ENCODE measurements at regions not wholly inside any gene's neighbourhood (a gene's known extent, or its start where the extent isn't known, plus 50 kb on each side); places are given as distances from the start of the nearest gene placed in this dataset.

GRCh38 chr17:79506150-79506870 lies 104.5 kb downstream of the RBFOX3 start:
- no peak overlapping the region for H3K4me3 Mint-ChIP-seq
- CTCF ChIA-PET = no interaction called here

More at GRCh38 chr17:79506150-79506870, 104.5 kb downstream of the RBFOX3 start:
- ATAC-seq = no peak
- DNase-seq (ENCODE audit: low spot score) = no peak
- H3K27ac Mint-ChIP-seq = no peak overlapping the region
- H3K9me3 Mint-ChIP-seq = peaks cover 3% of the 10 kb centered on the region
- no peak for TF ChIP-seq ARID4B (CRISPR knock-in tag; IDR thresholded peaks at IDR 0.05; ENCODE audit: borderline replicate concordance)
- no peak for TF ChIP-seq MAX (CRISPR knock-in tag; IDR thresholded peaks at IDR 0.05)
- TF ChIP-seq PRDM15 (CRISPR knock-in tag; IDR thresholded peaks at IDR 0.05) = no peak
- TF ChIP-seq TP53 (CRISPR knock-in tag; IDR thresholded peaks at IDR 0.05) = no peak
- no peak for TF ChIP-seq IRF1 (CRISPR knock-in tag; IDR thresholded peaks at IDR 0.05)
- TF ChIP-seq ZNF121 (CRISPR knock-in tag; IDR thresholded peaks at IDR 0.05) = no peak
- no peak for TF ChIP-seq SMAD3 (CRISPR knock-in tag; IDR thresholded peaks at IDR 0.05; ENCODE audit: borderline replicate concordance)
- no peak for TF ChIP-seq ZNF281 (CRISPR knock-in tag; IDR thresholded peaks at IDR 0.05)
- no peak for TF ChIP-seq PRRX2 (CRISPR knock-in tag; IDR thresholded peaks at IDR 0.05)
- TF ChIP-seq TEAD4 (CRISPR knock-in tag; IDR thresholded peaks at IDR 0.05) = no peak
- no peak for TF ChIP-seq FOXP1 (CRISPR knock-in tag; IDR thresholded peaks at IDR 0.05; ENCODE audit: borderline replicate concordance)
- no peak for TF ChIP-seq ZBTB21 (CRISPR knock-in tag; IDR thresholded peaks at IDR 0.05; ENCODE audit: borderline replicate concordance)
- no peak for TF ChIP-seq CBFB (CRISPR knock-in tag; IDR thresholded peaks at IDR 0.05; ENCODE audit: low read depth)
- no peak for TF ChIP-seq ESRRA (CRISPR knock-in tag; IDR thresholded peaks at IDR 0.05; ENCODE audit: borderline replicate concordance)
- no peak for TF ChIP-seq AFF4 (CRISPR knock-in tag; IDR thresholded peaks at IDR 0.05; ENCODE audit: borderline replicate concordance)
- TF ChIP-seq RORB (CRISPR knock-in tag; IDR thresholded peaks at IDR 0.05) = no peak
- TF ChIP-seq CTCF (IDR thresholded peaks at IDR 0.05) = no peak
- TF ChIP-seq ZMAT4 (CRISPR knock-in tag; IDR thresholded peaks at IDR 0.05) = no peak
- POLR2A ChIA-PET = no interaction called here
- no peaks in the 10 kb centered on the region; the same call in 1 of the 2 replicates for H3K27me3 Mint-ChIP-seq (ENCODE audit: low read depth)
- H3K36me3 Mint-ChIP-seq = no peaks in the 10 kb centered on the region
- no peaks in the 10 kb centered on the region for H3K4me1 Mint-ChIP-seq

All from WTC11 (cell line).